ENCODE measurements at regions not wholly inside any gene's neighbourhood (a gene's known extent, or its start where the extent isn't known, plus 50 kb on each side); places are given as distances from the start of the nearest gene placed in this dataset.

- H3K27me3 ChIP-seq (ENCODE audit: insufficient read depth, low read length) = no peaks in the 10 kb centered on the region
- no peak overlapping the region for H2AFZ ChIP-seq (ENCODE audit: low read depth, low read length, poor library complexity, severe bottlenecking)
- ChIA-PET POLR2A (no interaction called here), RAD21 (ENCODE audit: low non-redundant PET in 1 of 2, low total read pairs in 2 of 2, uncharacterized antibody in 2 of 2, unreplicated experiment in 2 of 2) (no interaction called here), CTCF (no interaction called here)
- H3K9ac ChIP-seq (ENCODE audit: low read length) = no peak overlapping the region
- H3K9me3 ChIP-seq (ENCODE audit: control insufficient read depth in 1 of 2, insufficient read depth in 1 of 2, low read depth in 1 of 2, low read length in 2 of 2) = no peaks in the 10 kb centered on the region
- no peak overlapping the region for H3K4me2 ChIP-seq (ENCODE audit: low read length)
- no peak for ATAC-seq
- TF ChIP-seq YY1 (IDR thresholded peaks at IDR 0.05; ENCODE audit: extremely low read depth, insufficient replicate concordance, low read depth, low read length) = no peak
- TF ChIP-seq EZH2phosphoT487 (IDR thresholded peaks at IDR 0.05; ENCODE audit: borderline replicate concordance) = no peak
- TF ChIP-seq ATF3 (IDR thresholded peaks at IDR 0.05) = no peak
- no peak for TF ChIP-seq ELF1 (IDR thresholded peaks at IDR 0.05; ENCODE audit: borderline replicate concordance, low read depth)
- TF ChIP-seq SRF (IDR thresholded peaks at IDR 0.05; ENCODE audit: low read depth) = no peak
- TF ChIP-seq CTCF (IDR thresholded peaks at IDR 0.05 in 2 of 3, conservative IDR thresholded peaks at IDR 0.05 in 1 of 3; ENCODE audit: borderline replicate concordance in 1 of 3, insufficient read depth in 1 of 3, low read depth in 2 of 3, low read length in 2 of 3) = no peak
- TF ChIP-seq MAX (IDR thresholded peaks at IDR 0.05) = no peak
- no peak for TF ChIP-seq ZBTB33 (IDR thresholded peaks at IDR 0.05; ENCODE audit: extremely low read depth, insufficient replicate concordance, low read length)
- no peak for TF ChIP-seq RAD21 (IDR thresholded peaks at IDR 0.05; ENCODE audit: low read depth)
- DNase-seq (ENCODE audit: low read depth, low spot score) = no peak
- H3K79me2 ChIP-seq (ENCODE audit: insufficient read depth, low read length) = no peaks in the 10 kb centered on the region
- no TSS peak for BruUV-seq (replicated peaks)
- H3K4me3 ChIP-seq (replicated peaks in 1 of 2; ENCODE audit: low read depth in 1 of 2, low read length in 2 of 2) = no peak overlapping the region
- H3K27ac ChIP-seq (ENCODE audit: low read depth, low read length) = no peak overlapping the region
- H3K4me1 ChIP-seq (ENCODE audit: control insufficient read depth in 1 of 2, insufficient read depth in 2 of 2, low read length in 2 of 2) = peaks cover 0 to 8% of the 10 kb centered on the region in 2 experiments; a peak in 2 of 4 replicates
- H3K36me3 ChIP-seq (ENCODE audit: control insufficient read depth in 1 of 2, insufficient read depth in 2 of 2, low read length in 2 of 2) = no peaks in the 10 kb centered on the region
- intact Hi-C loops (cut with micrococcal nuclease) = no loop called here
- no peaks in the 10 kb centered on the region for H4K20me1 ChIP-seq (ENCODE audit: insufficient read depth)
- H3K9me2 ChIP-seq (ENCODE audit: insufficient read depth) = no peaks in the 10 kb centered on the region
Observed at GRCh38 chr2:149650006-149650405, 62.4 kb upstream of the MMADHC start.
